Epithelial cell of esophagus (primary cell): ENCODE measurements at regions not wholly inside any gene's neighbourhood (a gene's known extent, or its start where the extent isn't known, plus 50 kb on each side); places are given as distances from the start of the nearest gene placed in this dataset.

Experiments used
- DNase-seq: peaks from one replicate; pipeline ENCODE4 v3.0.0; 2010; ENCODE audit warnings: low read depth
- H3K4me3 ChIP-seq: 2 replicates; pipeline ENCODE4 v1.5.1; 2011; ENCODE audit warnings: mild to moderate bottlenecking, low read length, control low read depth
- CTCF ChIP-seq: IDR thresholded peaks from 2 replicates; pipeline ENCODE4 v1.5.1; 2011; ENCODE audit warnings: low read depth, mild to moderate bottlenecking, low read length, control low read depth, inconsistent platforms; ENCODE audit not compliant: insufficient read depth; ENCODE audit errors: missing control alignments

- DNase-seq, result no peak
- no peak overlapping the region for H3K4me3 ChIP-seq
- no peak for TF ChIP-seq CTCF
Observed at GRCh38 chr12:114799574-114800487, 115.9 kb upstream of the TBX3 start.

- no peak overlapping the region for H3K4me3 ChIP-seq
- no peak for TF ChIP-seq CTCF
- DNase-seq, result no peak
Observed at GRCh38 chr12:114794049-114794558, 110.1 kb upstream of the TBX3 start.

GRCh38 chr12:114790276-114790675, 106.3 kb upstream of the TBX3 start:
- no peak for DNase-seq
- TF ChIP-seq CTCF, result no peak

GRCh38 chr12:114789821-114790220, 105.8 kb upstream of the TBX3 start:
- H3K4me3 ChIP-seq, result no peak overlapping the region
- no peak for DNase-seq
- no peak for TF ChIP-seq CTCF

More at GRCh38 chr12:114790276-114790675, 106.3 kb upstream of the TBX3 start:
- H3K4me3 ChIP-seq, result no peak overlapping the region

- DNase-seq, result no peak
- H3K4me3 ChIP-seq, result no peak overlapping the region
- TF ChIP-seq CTCF, result no peak
Observed at GRCh38 chr12:114789276-114789675, 105.3 kb upstream of the TBX3 start.

GRCh38 chr12:114784526-114784925, 100.6 kb upstream of the TBX3 start:
- H3K4me3 ChIP-seq, result no peak overlapping the region
- TF ChIP-seq CTCF, result no peak
- DNase-seq, result no peak
